Parathyroid adenoma (tissue), 2 donors: ENCODE measurements at regions not wholly inside any gene's neighbourhood (a gene's known extent, or its start where the extent isn't known, plus 50 kb on each side); places are given as distances from the start of the nearest gene placed in this dataset.
"Not testable (repeated sequence)": the region's sequence is repeated elsewhere in the genome, so short reads cannot be mapped to it uniquely, and the experiment has no call there.

Experiments
- H2AFZ ChIP-seq: fragments of 300-600 bp; sonication (generic); one replicate; pipeline ENCODE4 v1.7.0; 2017; ENCODE audit warnings: antibody characterized with exemption, mild to moderate bottlenecking
- H3K27ac ChIP-seq: fragments of 300-600 bp; sonication (generic); one replicate; pipeline ENCODE4 v1.7.0; 2017
- H3K27me3 ChIP-seq: fragments of 300-600 bp; sonication (generic); one replicate; pipeline ENCODE4 v1.7.0; 2017; ENCODE audit warnings: low read length; ENCODE audit not compliant: control insufficient read depth, insufficient read depth
- H3K36me3 ChIP-seq: fragments of 300-600 bp; sonication (generic); one replicate; pipeline ENCODE4 v1.7.0; 2017; ENCODE audit warnings: low read length; ENCODE audit not compliant: control insufficient read depth, insufficient read depth
- H3K4me1 ChIP-seq: fragments of 300-600 bp; sonication (generic); one replicate; pipeline ENCODE4 v1.7.0; 2017; ENCODE audit warnings: control low read depth
- H3K4me2 ChIP-seq: fragments of 300-600 bp; sonication (generic); one replicate; pipeline ENCODE4 v1.7.0; 2017; ENCODE audit warnings: low read length
- H3K4me3 ChIP-seq: fragments of 300-600 bp; sonication (generic); one replicate; pipeline ENCODE4 v1.7.0; 2017; ENCODE audit warnings: low read depth, low read length
- H3K79me2 ChIP-seq: fragments of 300-600 bp; sonication (generic); one replicate; pipeline ENCODE4 v1.7.0; 2017; ENCODE audit warnings: control low read depth
- H3K9ac ChIP-seq: fragments of 300-600 bp; sonication (generic); one replicate; pipeline ENCODE4 v1.7.0; 2017; ENCODE audit warnings: mild to moderate bottlenecking
- H3K9me3 ChIP-seq: fragments of 300-600 bp; sonication (generic); one replicate; pipeline ENCODE4 v1.7.0; 2017; ENCODE audit warnings: low read length; ENCODE audit not compliant: control insufficient read depth
- CTCF ChIP-seq: fragments of 300-600 bp; sonication (generic); IDR thresholded peaks from one replicate; pipeline ENCODE4 v1.7.0; 2017; ENCODE audit warnings: antibody characterized with exemption, mild to moderate bottlenecking
- donor health status: primary hyperparathyroidism.

GRCh38 chr12:5170844-5171243 lies 127.2 kb downstream of the KCNA5 start:
- H3K36me3 ChIP-seq, result no peaks in the 10 kb centered on the region
- H3K4me1 ChIP-seq, result no peaks in the 10 kb centered on the region
- H3K27ac ChIP-seq, result no peak overlapping the region
- H3K4me2 ChIP-seq, result no peak overlapping the region
- H3K79me2 ChIP-seq, result no peaks in the 10 kb centered on the region
- H3K9me3 ChIP-seq, result no peaks in the 10 kb centered on the region
- no peaks in the 10 kb centered on the region for H3K27me3 ChIP-seq
- no peak for TF ChIP-seq CTCF
- no peak overlapping the region for H3K4me3 ChIP-seq
- no peak overlapping the region for H3K9ac ChIP-seq
- no peak overlapping the region for H2AFZ ChIP-seq

- H2AFZ ChIP-seq, result no peak overlapping the region
- H3K79me2 ChIP-seq, result no peaks in the 10 kb centered on the region
- no peaks in the 10 kb centered on the region for H3K9me3 ChIP-seq
- H3K4me3 ChIP-seq, result no peak overlapping the region
- H3K4me2 ChIP-seq, result no peak overlapping the region
- no peaks in the 10 kb centered on the region for H3K27me3 ChIP-seq
- peak; percentile 28 for TF ChIP-seq CTCF
- no peak overlapping the region for H3K9ac ChIP-seq
- H3K36me3 ChIP-seq, result no peaks in the 10 kb centered on the region
- H3K4me1 ChIP-seq, result no peaks in the 10 kb centered on the region
- no peak overlapping the region for H3K27ac ChIP-seq
Observed at GRCh38 chr12:5171701-5172100, 128.0 kb downstream of the KCNA5 start.

- Histone ChIP-seq H3K27me3 (no peaks in the 10 kb centered on the region), H2AFZ (no peak overlapping the region), H3K4me2 (no peak overlapping the region), H3K4me3 (no peak overlapping the region), H3K9me3 (no peaks in the 10 kb centered on the region), H3K36me3 (no peaks in the 10 kb centered on the region), H3K9ac (no peak overlapping the region), H3K79me2 (no peaks in the 10 kb centered on the region), H3K4me1 (no peaks in the 10 kb centered on the region), H3K27ac (no peak overlapping the region)
- no peak for TF ChIP-seq CTCF
Observed at GRCh38 chr12:5172886-5173285, 129.2 kb downstream of the KCNA5 start.

GRCh38 chr12:5173511-5174011 lies 129.9 kb downstream of the KCNA5 start:
- no peak for TF ChIP-seq CTCF

GRCh38 chr12:5175415-5175814 lies 131.7 kb downstream of the KCNA5 start:
- not testable (repeated sequence) for H3K9me3 ChIP-seq, H3K4me2 ChIP-seq, H3K9ac ChIP-seq, H3K4me3 ChIP-seq, H3K27me3 ChIP-seq, H3K79me2 ChIP-seq, H3K36me3 ChIP-seq, H3K27ac ChIP-seq, H3K4me1 ChIP-seq, H2AFZ ChIP-seq

More at GRCh38 chr12:5173511-5174011, 129.9 kb downstream of the KCNA5 start:
- Histone ChIP-seq H3K9ac (no peak overlapping the region), H3K4me1 (no peaks in the 10 kb centered on the region), H3K4me2 (no peak overlapping the region), H3K27ac (no peak overlapping the region), H2AFZ (no peak overlapping the region), H3K79me2 (no peaks in the 10 kb centered on the region), H3K36me3 (no peaks in the 10 kb centered on the region), H3K4me3 (no peak overlapping the region), H3K9me3 (no peaks in the 10 kb centered on the region), H3K27me3 (no peaks in the 10 kb centered on the region)
